CD4-positive, alpha-beta T cell (primary cell): ENCODE measurements at regions not wholly inside any gene's neighbourhood (a gene's known extent, or its start where the extent isn't known, plus 50 kb on each side); places are given as distances from the start of the nearest gene placed in this dataset.

ENCODE experiments used
- ATAC-seq: fragments of 200-7000 bp; cut with Tn5 transposase; one replicate; pipeline ENCODE4 v1.10.0; 2022; ENCODE audit warnings: mild to moderate bottlenecking; ENCODE audit not compliant: poor library complexity
- CTCF ChIA-PET: fragments of 350-600 bp; sonication (Branson Sonifier 250); formaldehyde crosslinking; loops from one replicate; lab custom pipeline; 2021; ENCODE audit warnings: antibody characterized with exemption, inconsistent platforms; lab: Charles Lee
- POLR2A ChIA-PET: fragments of 350-600 bp; sonication (Branson Sonifier 250); formaldehyde crosslinking; loops from one replicate; lab custom pipeline; 2021; ENCODE audit warnings: antibody characterized with exemption, inconsistent platforms; lab: Charles Lee
- DNase-seq, 14 experiments: peaks; one replicate each; pipeline ENCODE4 v3.0.0-alpha.2; 2013 to 2020; ENCODE audit warnings: mixed read lengths in 2 of 14
- H3K27ac ChIP-seq, 2 donors: one replicate each; pipeline versions ENCODE4 v1.5.1 to v1.7.0; 2013; ENCODE audit warnings: low read length in 2 of 2, low read depth in 1 of 2, mild to moderate bottlenecking in 1 of 2
- H3K27me3 ChIP-seq, 2 experiments: 1 replicate in 1 of 2; 2 replicates in 1 of 2; pipeline versions ENCODE4 v1.6.1 to v1.7.0; 2013; ENCODE audit warnings: low read length in 2 of 2, control low read depth in 1 of 2, mild to moderate bottlenecking in 1 of 2, moderate library complexity in 1 of 2; ENCODE audit not compliant: insufficient read depth in 2 of 2, control insufficient read depth in 1 of 2
- H3K36me3 ChIP-seq: one replicate; pipeline ENCODE4 v1.6.1; 2013; ENCODE audit warnings: low read length, control low read depth; ENCODE audit not compliant: insufficient read depth
- H3K4me1 ChIP-seq: one replicate; pipeline ENCODE4 v1.6.1; 2013; ENCODE audit warnings: low read length, control low read depth; ENCODE audit not compliant: insufficient read depth
- H3K4me3 ChIP-seq: one replicate; pipeline ENCODE4 v1.5.1; 2013; ENCODE audit warnings: mild to moderate bottlenecking, low read length, moderate library complexity
- H3K9me3 ChIP-seq, 2 experiments: 1 replicate in 1 of 2; 2 replicates in 1 of 2; pipeline versions ENCODE4 v1.6.1 to v1.7.0; 2013; ENCODE audit warnings: low read length in 2 of 2, mild to moderate bottlenecking in 2 of 2, control low read depth in 1 of 2, moderate library complexity in 1 of 2; ENCODE audit not compliant: control insufficient read depth in 1 of 2, insufficient read depth in 1 of 2
- H3K27ac Mint-ChIP-seq: one replicate; pipeline ENCODE4 v1.8.0; 2020; ENCODE audit warnings: mixed read lengths
- H3K27me3 Mint-ChIP-seq: one replicate; pipeline ENCODE4 v1.8.0; 2021; ENCODE audit warnings: mixed read lengths
- H3K36me3 Mint-ChIP-seq: one replicate; pipeline ENCODE4 v1.8.0; 2021; ENCODE audit warnings: low read depth, mixed read lengths
- H3K4me1 Mint-ChIP-seq: one replicate; pipeline ENCODE4 v1.8.0; 2021; ENCODE audit warnings: low read depth, mixed read lengths
- H3K4me3 Mint-ChIP-seq: one replicate; pipeline ENCODE4 v1.8.0; 2020; ENCODE audit warnings: mild to moderate bottlenecking, mixed read lengths
- H3K9me3 Mint-ChIP-seq: one replicate; pipeline ENCODE4 v1.8.0; 2020; ENCODE audit warnings: mixed read lengths
- intact Hi-C, 2 experiments: fragments of 100-400 bp; cut with DNase I in 1 of 2; cut with micrococcal nuclease in 1 of 2; formaldehyde crosslinking; loops; one replicate each; pipeline versions ENCODE4 v1.15.1 to v1.9.0; 2023 to 2025; cut with DNase I, micrococcal nuclease
- TF ChIP-seq, protein P1 (sequence below): fragments of 200-600 bp; IDR thresholded peaks from one replicate; pipeline ENCODE4 v1.8.0; 2022; ENCODE audit warnings: antibody characterized with exemption, mild to moderate bottlenecking

DNA sequence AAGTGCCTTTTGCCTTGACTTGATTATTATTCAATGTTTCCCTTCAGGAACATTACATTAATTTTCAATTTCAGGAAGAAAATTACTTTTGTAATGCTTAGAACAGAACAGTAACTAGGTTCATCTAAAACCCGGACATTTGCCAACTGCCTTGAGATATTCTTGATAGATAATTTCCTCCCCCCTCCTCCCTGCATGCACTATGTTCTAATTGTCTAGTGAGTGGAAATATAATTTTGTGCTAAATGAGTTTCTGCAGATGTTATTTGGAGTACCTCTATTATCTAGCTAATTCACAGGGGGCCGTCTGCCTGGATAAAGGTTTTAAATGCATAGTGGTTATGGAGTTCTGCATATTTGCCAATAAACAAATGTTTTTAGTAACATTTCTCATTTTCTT, 200.3 kb upstream of the SLC39A10 start:
- intact Hi-C loops = no loop called here
- Histone ChIP-seq H3K4me1 (no peaks in the 10 kb centered on the region), H3K27me3 (no peaks in the 10 kb centered on the region), H3K27ac (no peak overlapping the region), H3K36me3 (no peaks in the 10 kb centered on the region), H3K4me3 (no peak overlapping the region), H3K9me3 (peaks cover 0 to 10% of the 10 kb centered on the region in 2 experiments)
- Mint-ChIP-seq H3K9me3 (peaks cover 2% of the 10 kb centered on the region), H3K36me3 (no peaks in the 10 kb centered on the region), H3K27ac (no peak overlapping the region), H3K4me1 (peaks cover 4% of the 10 kb centered on the region), H3K27me3 (no peaks in the 10 kb centered on the region), H3K4me3 (no peak overlapping the region)
- TF ChIP-seq, protein P1, sequence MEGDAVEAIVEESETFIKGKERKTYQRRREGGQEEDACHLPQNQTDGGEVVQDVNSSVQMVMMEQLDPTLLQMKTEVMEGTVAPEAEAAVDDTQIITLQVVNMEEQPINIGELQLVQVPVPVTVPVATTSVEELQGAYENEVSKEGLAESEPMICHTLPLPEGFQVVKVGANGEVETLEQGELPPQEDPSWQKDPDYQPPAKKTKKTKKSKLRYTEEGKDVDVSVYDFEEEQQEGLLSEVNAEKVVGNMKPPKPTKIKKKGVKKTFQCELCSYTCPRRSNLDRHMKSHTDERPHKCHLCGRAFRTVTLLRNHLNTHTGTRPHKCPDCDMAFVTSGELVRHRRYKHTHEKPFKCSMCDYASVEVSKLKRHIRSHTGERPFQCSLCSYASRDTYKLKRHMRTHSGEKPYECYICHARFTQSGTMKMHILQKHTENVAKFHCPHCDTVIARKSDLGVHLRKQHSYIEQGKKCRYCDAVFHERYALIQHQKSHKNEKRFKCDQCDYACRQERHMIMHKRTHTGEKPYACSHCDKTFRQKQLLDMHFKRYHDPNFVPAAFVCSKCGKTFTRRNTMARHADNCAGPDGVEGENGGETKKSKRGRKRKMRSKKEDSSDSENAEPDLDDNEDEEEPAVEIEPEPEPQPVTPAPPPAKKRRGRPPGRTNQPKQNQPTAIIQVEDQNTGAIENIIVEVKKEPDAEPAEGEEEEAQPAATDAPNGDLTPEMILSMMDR = no peak
- no peak for ATAC-seq
- ChIA-PET POLR2A (no interaction called here), CTCF (interaction anchor here (1.4 kb wide), 1 partner anchor 37 kb away, joined by 3 read pairs; no protein-coding TSS in a partner anchor)
- DNase-seq = no peak

DNA sequence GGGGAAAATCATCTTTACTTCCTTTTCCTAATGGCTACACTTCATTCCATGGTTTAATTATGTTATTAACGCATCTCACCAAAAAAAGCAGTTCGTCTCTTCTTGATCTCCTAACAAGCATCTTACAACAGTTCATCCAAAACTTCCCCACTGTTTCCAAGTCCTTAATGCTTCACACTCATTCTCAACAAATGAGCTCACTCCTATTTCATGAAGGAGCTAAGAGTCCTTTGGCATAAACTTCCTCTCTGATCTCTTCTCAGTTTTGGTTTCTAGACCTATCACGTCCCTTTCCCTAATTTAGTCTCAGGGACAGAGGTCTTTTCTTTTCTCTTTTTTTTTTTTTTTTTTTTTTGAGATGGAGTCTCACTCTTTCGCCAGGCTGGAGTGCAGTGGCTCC, 205.9 kb upstream of the SLC39A10 start:
- H3K9me3 Mint-ChIP-seq = no peaks in the 10 kb centered on the region
- ATAC-seq (no peak), DNase-seq (no peak)
- CTCF ChIA-PET = interaction anchor here (0.6 to 1.7 kb wide), 3 partner anchors 14 to 753 kb away, joined by 3 read pairs; no protein-coding TSS in a partner anchor
- H3K4me1 Mint-ChIP-seq = no peaks in the 10 kb centered on the region
- H3K27ac Mint-ChIP-seq = no peak overlapping the region
- H3K4me3 Mint-ChIP-seq = no peak overlapping the region
- Histone ChIP-seq H3K36me3 (no peaks in the 10 kb centered on the region), H3K4me3 (no peak overlapping the region), H3K9me3 (no peaks in the 10 kb centered on the region), H3K27me3 (no peaks in the 10 kb centered on the region), H3K27ac (no peak overlapping the region), H3K4me1 (no peaks in the 10 kb centered on the region)
- POLR2A ChIA-PET = no interaction called here
- no peaks in the 10 kb centered on the region for H3K36me3 Mint-ChIP-seq
- H3K27me3 Mint-ChIP-seq = no peaks in the 10 kb centered on the region
- TF ChIP-seq, protein P1 = no peak
- intact Hi-C loops = no loop called here

DNA sequence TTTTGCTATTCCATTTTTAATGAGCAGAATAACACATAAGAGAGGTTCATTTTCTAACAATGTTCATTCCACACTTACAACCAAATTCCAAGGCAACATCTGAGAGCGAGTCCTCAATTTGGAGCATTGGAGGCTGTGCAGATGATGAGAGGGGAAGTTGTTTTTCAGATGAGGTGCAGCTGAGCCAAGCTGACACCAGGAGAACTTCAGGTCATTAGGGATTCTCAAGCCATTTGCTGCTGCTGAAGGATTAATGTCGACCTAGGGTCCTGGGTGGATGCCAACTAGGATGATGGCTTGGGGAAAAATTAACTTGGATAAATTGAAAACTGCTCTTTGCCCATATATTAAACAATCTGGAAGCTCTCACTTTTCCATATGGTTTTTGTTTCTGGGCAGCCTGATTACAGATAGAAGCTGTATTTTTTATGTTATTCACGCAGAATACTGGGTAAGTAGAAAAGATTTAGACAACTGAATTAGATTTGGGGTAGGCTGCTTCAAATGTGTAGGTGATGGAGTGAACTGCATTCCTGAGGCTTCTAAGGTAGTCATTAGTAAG, 206.4 kb upstream of the SLC39A10 start:
- H3K4me3 ChIP-seq = no peak overlapping the region
- H3K4me1 Mint-ChIP-seq = no peaks in the 10 kb centered on the region
- CTCF ChIA-PET = interaction anchor here (0.7 to 1.7 kb wide), 2 partner anchors 13 to 754 kb away, joined by 3 read pairs; no protein-coding TSS in a partner anchor
- ATAC-seq (no peak), DNase-seq (no peak)
- POLR2A ChIA-PET = no interaction called here
- no peak overlapping the region for H3K4me3 Mint-ChIP-seq
- no peaks in the 10 kb centered on the region for H3K9me3 ChIP-seq
- H3K27me3 ChIP-seq = no peaks in the 10 kb centered on the region
- H3K9me3 Mint-ChIP-seq = no peaks in the 10 kb centered on the region
- no peak overlapping the region for H3K27ac Mint-ChIP-seq
- H3K4me1 ChIP-seq = no peaks in the 10 kb centered on the region
- H3K36me3 ChIP-seq = no peaks in the 10 kb centered on the region
- H3K27me3 Mint-ChIP-seq = no peaks in the 10 kb centered on the region
- H3K36me3 Mint-ChIP-seq = no peaks in the 10 kb centered on the region
- intact Hi-C loops = no loop called here
- TF ChIP-seq, protein P1 = no peak
- H3K27ac ChIP-seq = no peak overlapping the region
